ENCODE measurements at regions not wholly inside any gene's neighbourhood (a gene's known extent, or its start where the extent isn't known, plus 50 kb on each side); places are given as distances from the start of the nearest gene placed in this dataset.

GRCh38 chr16:48052731-48053417 lies 102.9 kb downstream of the ABCC12 start:
- DNase-seq: no peak
- Mint-ChIP-seq H3K36me3 (ENCODE audit: low read depth) (no peaks in the 10 kb centered on the region), H3K4me1 (ENCODE audit: low read depth) (peaks cover 3% of the 10 kb centered on the region), H3K9me3 (no peaks in the 10 kb centered on the region), H3K4me3 (no peak overlapping the region), H3K27me3 (ENCODE audit: low read depth) (peaks cover 28% of the 10 kb centered on the region), H3K27ac (no peak overlapping the region)
- CTCF ChIA-PET: interaction anchor here (0.7 kb wide), 2 partner anchors 10 to 47 kb away, joined by 3 to 4 read pairs; no protein-coding TSS in a partner anchor
- intact Hi-C loops (cut with micrococcal nuclease): loop anchor here (5.0 to 10.0 kb wide), 2 partner anchors 798 to 1016 kb away; no protein-coding TSS in a partner anchor

DNA sequence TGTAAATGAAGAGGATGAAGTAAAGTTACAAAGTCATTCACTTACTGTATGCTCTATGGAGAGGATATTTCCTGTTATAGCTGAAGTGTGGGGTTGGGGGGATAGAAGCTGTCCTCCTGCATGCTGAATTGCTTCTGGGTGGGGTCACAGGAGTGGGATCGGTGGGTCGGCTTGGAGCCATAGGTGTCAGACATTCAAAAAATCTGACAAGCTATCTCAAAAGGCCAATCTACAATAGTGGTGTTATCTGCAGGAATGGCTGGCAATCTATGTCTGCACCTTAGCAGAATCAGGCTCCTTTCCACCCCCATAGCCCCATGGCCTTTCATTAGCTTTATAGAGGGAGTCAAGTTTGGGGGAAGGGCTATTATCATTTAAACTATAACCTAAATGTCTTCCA lies 104.9 kb downstream of the ABCC12 start:
- Mint-ChIP-seq H3K27me3 (ENCODE audit: low read depth) (peaks cover 24% of the 10 kb centered on the region), H3K4me3 (no peak overlapping the region), H3K27ac (no peak overlapping the region), H3K9me3 (no peaks in the 10 kb centered on the region), H3K36me3 (ENCODE audit: low read depth) (no peaks in the 10 kb centered on the region), H3K4me1 (ENCODE audit: low read depth) (peaks cover 3% of the 10 kb centered on the region)
- intact Hi-C loops (cut with micrococcal nuclease): loop anchor here (5.0 to 10.0 kb wide), 2 partner anchors 796 to 1014 kb away; no protein-coding TSS in a partner anchor
- no peak for DNase-seq
- CTCF ChIA-PET: no interaction called here

GRCh38 chr16:48049847-48050246 lies 105.9 kb downstream of the ABCC12 start:
- intact Hi-C loops (cut with micrococcal nuclease): loop anchor here (5.0 to 10.0 kb wide), 2 partner anchors 795 to 1013 kb away; no protein-coding TSS in a partner anchor

GRCh38 chr16:48047720-48048119 lies 108.1 kb downstream of the ABCC12 start:
- Mint-ChIP-seq H3K9me3 (no peaks in the 10 kb centered on the region), H3K36me3 (ENCODE audit: low read depth) (no peaks in the 10 kb centered on the region), H3K4me3 (no peak overlapping the region), H3K4me1 (ENCODE audit: low read depth) (no peaks in the 10 kb centered on the region), H3K27ac (no peak overlapping the region), H3K27me3 (ENCODE audit: low read depth) (peaks cover 13% of the 10 kb centered on the region)
- CTCF ChIA-PET: interaction anchor here (0.6 kb wide), 1 partner anchor 9 kb away, joined by 3 read pairs; no protein-coding TSS in a partner anchor
- intact Hi-C loops (cut with micrococcal nuclease): no loop called here
- no peak for DNase-seq

More at GRCh38 chr16:48049847-48050246, 105.9 kb downstream of the ABCC12 start:
- DNase-seq: no peak
- H3K27ac Mint-ChIP-seq: no peak overlapping the region
- CTCF ChIA-PET: no interaction called here
- H3K9me3 Mint-ChIP-seq: no peaks in the 10 kb centered on the region
- H3K27me3 Mint-ChIP-seq (ENCODE audit: low read depth): peaks cover 22% of the 10 kb centered on the region
- no peak overlapping the region for H3K4me3 Mint-ChIP-seq
- H3K4me1 Mint-ChIP-seq (ENCODE audit: low read depth): no peaks in the 10 kb centered on the region
- no peaks in the 10 kb centered on the region for H3K36me3 Mint-ChIP-seq (ENCODE audit: low read depth)

DNA sequence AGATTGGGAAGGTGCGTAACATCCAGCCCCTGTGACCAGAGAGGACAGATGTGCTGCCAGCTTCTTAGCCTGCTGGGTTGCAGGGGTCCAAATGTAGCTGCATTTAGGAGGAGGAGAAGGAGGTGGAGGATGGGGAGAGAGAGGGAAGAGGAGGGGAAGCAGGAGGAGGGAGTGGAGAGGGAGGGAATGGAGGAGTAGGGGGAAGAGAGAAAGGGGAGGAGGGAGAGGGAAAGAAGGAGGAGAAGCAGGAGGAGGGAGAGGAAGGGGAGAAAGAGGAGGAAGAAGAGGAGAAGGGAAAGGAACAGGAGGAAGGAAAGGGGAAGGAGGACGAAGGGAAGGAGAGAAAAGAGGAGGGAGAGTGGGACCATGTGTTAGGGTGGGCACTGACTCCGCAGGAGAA lies 108.6 kb downstream of the ABCC12 start:
- Mint-ChIP-seq H3K27ac (no peak overlapping the region), H3K9me3 (no peaks in the 10 kb centered on the region), H3K27me3 (ENCODE audit: low read depth) (peaks cover 13% of the 10 kb centered on the region), H3K4me1 (ENCODE audit: low read depth) (no peaks in the 10 kb centered on the region), H3K36me3 (ENCODE audit: low read depth) (no peaks in the 10 kb centered on the region), H3K4me3 (no peak overlapping the region)
- CTCF ChIA-PET: interaction anchor here (0.6 kb wide), 1 partner anchor 10 kb away, joined by 3 read pairs; no protein-coding TSS in a partner anchor
- intact Hi-C loops (cut with micrococcal nuclease): no loop called here
- DNase-seq: no peak

DNA sequence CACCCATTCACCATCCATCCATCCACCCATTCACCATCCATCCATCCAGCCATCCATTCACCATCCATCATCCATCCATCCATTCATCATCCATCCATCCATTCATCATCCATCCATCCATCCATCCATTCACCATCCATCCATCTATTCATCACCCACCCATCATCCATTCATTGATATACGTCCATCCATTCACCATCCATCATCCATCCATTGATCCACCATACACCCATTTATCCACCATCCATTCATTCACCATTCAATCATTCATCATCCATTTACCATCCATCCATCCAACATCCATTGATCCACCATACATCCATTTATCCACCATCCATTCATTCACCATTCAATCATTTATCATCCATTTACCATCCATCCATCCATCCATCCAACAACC lies 111.7 kb downstream of the ABCC12 start:
- peaks cover 6% of the 10 kb centered on the region for H3K27me3 Mint-ChIP-seq (ENCODE audit: low read depth)
- H3K4me1 Mint-ChIP-seq (ENCODE audit: low read depth): no peaks in the 10 kb centered on the region
- H3K27ac Mint-ChIP-seq: no peak overlapping the region
- CTCF ChIA-PET: no interaction called here
- intact Hi-C loops (cut with micrococcal nuclease): no loop called here
- no peaks in the 10 kb centered on the region for H3K36me3 Mint-ChIP-seq (ENCODE audit: low read depth)
- no peaks in the 10 kb centered on the region for H3K9me3 Mint-ChIP-seq
- DNase-seq: no peak
- H3K4me3 Mint-ChIP-seq: no peak overlapping the region

DNA sequence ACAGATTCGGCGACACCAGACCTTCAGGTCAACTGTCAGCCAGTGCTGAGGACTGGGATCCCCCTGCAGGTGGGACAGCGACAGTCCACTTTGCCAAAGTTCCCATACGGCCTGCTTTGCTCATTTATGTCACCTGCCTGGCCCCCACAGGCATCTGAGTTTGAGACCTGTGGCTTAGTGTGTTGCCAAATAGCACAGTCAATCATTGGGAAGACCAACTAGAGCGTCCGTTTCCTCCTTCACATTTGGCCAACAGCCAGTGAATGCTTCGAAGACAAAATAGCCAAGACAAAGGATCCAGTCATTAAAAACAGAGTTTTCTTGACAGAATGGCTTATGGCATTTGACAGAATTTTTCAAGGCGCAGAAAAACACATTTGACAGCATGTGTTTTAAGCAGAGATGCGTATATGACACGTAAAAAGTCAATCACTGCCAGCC lies 113.8 kb downstream of the ABCC12 start:
- no peaks in the 10 kb centered on the region for H3K9me3 Mint-ChIP-seq
- H3K36me3 Mint-ChIP-seq (ENCODE audit: low read depth): no peaks in the 10 kb centered on the region
- intact Hi-C loops (cut with micrococcal nuclease): no loop called here
- no peak overlapping the region for H3K4me3 Mint-ChIP-seq
- H3K4me1 Mint-ChIP-seq (ENCODE audit: low read depth): no peaks in the 10 kb centered on the region
- H3K27me3 Mint-ChIP-seq (ENCODE audit: low read depth): peaks cover 5% of the 10 kb centered on the region
- H3K27ac Mint-ChIP-seq: no peak overlapping the region
- DNase-seq: no peak
- CTCF ChIA-PET: interaction anchor here (1.0 kb wide), 1 partner anchor 13 kb away, joined by 3 read pairs; no protein-coding TSS in a partner anchor

- no peak overlapping the region for H3K27ac Mint-ChIP-seq
- no peak for DNase-seq
- intact Hi-C loops (cut with micrococcal nuclease): no loop called here
- no peaks in the 10 kb centered on the region for H3K36me3 Mint-ChIP-seq (ENCODE audit: low read depth)
- no peaks in the 10 kb centered on the region for H3K4me1 Mint-ChIP-seq (ENCODE audit: low read depth)
- H3K9me3 Mint-ChIP-seq: peaks cover 7% of the 10 kb centered on the region
- peaks cover 4% of the 10 kb centered on the region for H3K27me3 Mint-ChIP-seq (ENCODE audit: low read depth)
- CTCF ChIA-PET: interaction anchor here (0.7 to 0.8 kb wide), 2 partner anchors 20 to 113 kb away, joined by 3 read pairs; no protein-coding TSS in a partner anchor
- no peak overlapping the region for H3K4me3 Mint-ChIP-seq
Observed at GRCh38 chr16:48035142-48035541, 120.7 kb downstream of the ABCC12 start.

- CTCF ChIA-PET: no interaction called here
- intact Hi-C loops (cut with micrococcal nuclease): no loop called here
- no peak overlapping the region for H3K4me3 Mint-ChIP-seq
- no peak for DNase-seq
- H3K36me3 Mint-ChIP-seq (ENCODE audit: low read depth): no peaks in the 10 kb centered on the region
- peaks cover 7% of the 10 kb centered on the region for H3K9me3 Mint-ChIP-seq
- H3K27me3 Mint-ChIP-seq (ENCODE audit: low read depth): peaks cover 4% of the 10 kb centered on the region
- H3K4me1 Mint-ChIP-seq (ENCODE audit: low read depth): no peaks in the 10 kb centered on the region
- no peak overlapping the region for H3K27ac Mint-ChIP-seq
Observed at GRCh38 chr16:48030926-48031325, 124.9 kb downstream of the ABCC12 start.

DNA sequence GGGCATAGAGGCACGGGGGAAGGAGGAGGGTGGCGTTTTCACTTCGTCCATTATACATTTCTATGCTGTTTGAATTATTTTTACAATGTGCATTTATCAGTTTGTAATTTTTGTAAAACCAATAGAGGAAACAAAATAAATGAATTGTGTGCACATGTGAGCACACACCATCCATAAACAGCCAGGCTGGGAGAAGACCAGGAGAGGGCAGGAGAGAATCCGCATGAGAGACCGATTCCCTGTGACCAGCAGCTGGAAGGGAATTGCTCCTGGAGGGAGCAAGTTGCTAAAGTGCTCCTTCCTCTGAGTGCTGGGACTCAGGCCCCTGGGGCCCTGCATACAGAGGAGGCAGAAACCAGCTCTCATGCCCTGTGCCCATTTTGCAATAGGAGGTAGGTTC lies 126.0 kb downstream of the ABCC12 start:
- no peak overlapping the region for H3K4me3 Mint-ChIP-seq
- no peak for DNase-seq
- intact Hi-C loops (cut with micrococcal nuclease): no loop called here
- no peak overlapping the region for H3K27ac Mint-ChIP-seq
- H3K4me1 Mint-ChIP-seq (ENCODE audit: low read depth): no peaks in the 10 kb centered on the region
- CTCF ChIA-PET: no interaction called here
- no peaks in the 10 kb centered on the region for H3K36me3 Mint-ChIP-seq (ENCODE audit: low read depth)
- H3K27me3 Mint-ChIP-seq (ENCODE audit: low read depth): peaks cover 4% of the 10 kb centered on the region
- H3K9me3 Mint-ChIP-seq: peaks cover 7% of the 10 kb centered on the region

- CTCF ChIA-PET: no interaction called here
- intact Hi-C loops (cut with micrococcal nuclease): no loop called here
- Mint-ChIP-seq H3K36me3 (ENCODE audit: low read depth) (no peaks in the 10 kb centered on the region), H3K27me3 (ENCODE audit: low read depth) (no peaks in the 10 kb centered on the region), H3K4me1 (ENCODE audit: low read depth) (no peaks in the 10 kb centered on the region), H3K9me3 (peaks cover 1% of the 10 kb centered on the region), H3K27ac (no peak overlapping the region), H3K4me3 (no peak overlapping the region)
- no peak for DNase-seq
Observed at GRCh38 chr16:48025359-48025758, 130.4 kb downstream of the ABCC12 start.

DNA sequence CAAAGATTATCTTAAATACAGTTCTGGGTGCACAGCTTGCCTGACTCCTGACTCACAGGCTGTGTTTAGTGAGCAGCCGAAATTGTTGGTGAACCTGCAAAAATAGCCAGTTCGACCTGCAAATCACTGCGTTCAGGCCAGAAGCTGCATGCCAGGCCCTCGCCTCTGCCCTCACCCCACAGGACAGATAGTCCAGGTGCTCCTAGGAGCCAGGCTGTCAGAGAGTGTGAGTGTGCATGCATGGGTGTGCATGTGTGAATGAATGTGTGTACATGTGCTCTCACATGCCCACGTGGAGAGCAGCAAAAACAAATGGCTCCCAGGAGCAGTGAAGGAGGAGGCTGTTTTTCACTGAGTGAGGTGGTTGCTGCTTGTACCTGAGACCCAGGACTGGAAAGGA lies 131.8 kb downstream of the ABCC12 start:
- Mint-ChIP-seq H3K4me3 (no peak overlapping the region), H3K9me3 (peaks cover 1% of the 10 kb centered on the region), H3K27me3 (ENCODE audit: low read depth) (no peaks in the 10 kb centered on the region), H3K27ac (no peak overlapping the region), H3K4me1 (ENCODE audit: low read depth) (no peaks in the 10 kb centered on the region), H3K36me3 (ENCODE audit: low read depth) (no peaks in the 10 kb centered on the region)
- CTCF ChIA-PET: no interaction called here
- no peak for DNase-seq
- intact Hi-C loops (cut with micrococcal nuclease): no loop called here

DNA sequence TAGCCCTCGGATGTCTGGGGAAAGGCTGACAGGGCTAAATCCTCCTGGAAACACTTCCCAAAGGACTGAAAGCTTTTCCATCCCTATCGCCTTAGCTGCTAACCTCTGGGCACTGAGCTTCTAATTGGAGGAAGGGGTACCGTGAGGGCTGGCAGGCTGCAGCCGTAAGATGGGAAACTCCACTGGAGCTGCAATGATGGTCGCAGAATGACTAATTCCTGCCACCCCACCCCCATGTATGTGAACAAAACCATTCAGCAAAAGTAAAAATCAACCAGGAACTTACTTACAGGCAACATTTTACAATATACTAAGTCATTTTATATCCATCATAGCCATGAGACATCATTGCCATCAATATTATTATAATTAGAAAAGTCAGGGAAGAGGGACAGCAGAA lies 133.3 kb downstream of the ABCC12 start:
- Mint-ChIP-seq H3K36me3 (ENCODE audit: low read depth) (no peaks in the 10 kb centered on the region), H3K27ac (no peak overlapping the region), H3K9me3 (peaks cover 1% of the 10 kb centered on the region), H3K4me3 (no peak overlapping the region), H3K4me1 (ENCODE audit: low read depth) (no peaks in the 10 kb centered on the region), H3K27me3 (ENCODE audit: low read depth) (no peaks in the 10 kb centered on the region)
- CTCF ChIA-PET: no interaction called here
- intact Hi-C loops (cut with micrococcal nuclease): no loop called here
- peak; percentile 5 for DNase-seq
